SHP77 (cell line): ENCODE measurements at regions not wholly inside any gene's neighbourhood (a gene's known extent, or its start where the extent isn't known, plus 50 kb on each side); places are given as distances from the start of the nearest gene placed in this dataset.
A peak's percentile ranks its signal among the peaks of the same experiment; 100 is the strongest.

Experiments
- DNase-seq, 2 experiments: peaks; one replicate each; lab custom pipeline; 2025; lab: John Stamatoyannopoulos, UW

- peak in 1 of 2 experiments; percentile 19 for DNase-seq
Observed at GRCh38 chr12:111310076-111310870, 58.6 kb downstream of the PHETA1 start.

GRCh38 chr12:111309584-111309983, 59.3 kb downstream of the PHETA1 start:
- DNase-seq, result no peak

DNA sequence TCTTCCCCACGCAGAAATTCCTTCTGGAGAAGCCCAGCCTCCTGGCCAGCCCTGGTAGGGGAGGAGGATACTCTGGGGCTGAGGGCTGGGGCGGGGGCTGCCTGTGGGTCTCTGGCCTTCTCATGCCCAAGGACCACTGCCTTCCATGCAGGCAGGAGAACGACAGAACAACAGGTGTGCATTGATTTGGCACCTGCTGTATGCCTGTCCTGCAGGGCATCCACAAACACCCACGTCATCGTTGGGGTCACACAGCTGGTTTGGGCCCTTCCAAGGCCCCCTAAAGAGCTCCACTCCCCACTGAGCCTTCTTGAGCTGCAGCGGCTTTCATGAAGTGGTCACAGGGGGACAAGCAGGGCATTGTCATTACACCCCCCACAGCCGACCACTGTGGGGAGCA, 60.4 kb downstream of the PHETA1 start:
- no peak for DNase-seq

DNA sequence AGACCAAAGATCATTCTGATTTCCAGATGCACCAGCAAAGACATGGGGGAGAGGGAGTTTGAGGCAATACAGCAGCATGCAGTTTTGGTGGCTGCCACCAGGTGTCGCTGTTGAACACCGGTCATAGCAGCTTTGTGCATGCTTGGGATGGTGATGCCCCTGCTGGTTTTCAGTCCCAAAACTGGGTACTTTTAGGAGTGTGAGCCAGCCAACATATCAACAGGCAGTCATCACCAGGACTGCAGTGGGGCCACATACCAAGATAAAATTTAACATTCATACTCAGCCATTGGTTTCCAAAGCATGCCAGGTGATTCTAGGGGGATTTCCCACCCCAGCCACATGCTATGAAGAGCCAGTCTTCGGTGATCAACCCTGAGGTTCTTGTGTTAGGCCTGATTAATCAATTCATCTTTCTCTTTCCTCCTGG, 64.2 kb downstream of the PHETA1 start:
- DNase-seq, result no peak

DNA sequence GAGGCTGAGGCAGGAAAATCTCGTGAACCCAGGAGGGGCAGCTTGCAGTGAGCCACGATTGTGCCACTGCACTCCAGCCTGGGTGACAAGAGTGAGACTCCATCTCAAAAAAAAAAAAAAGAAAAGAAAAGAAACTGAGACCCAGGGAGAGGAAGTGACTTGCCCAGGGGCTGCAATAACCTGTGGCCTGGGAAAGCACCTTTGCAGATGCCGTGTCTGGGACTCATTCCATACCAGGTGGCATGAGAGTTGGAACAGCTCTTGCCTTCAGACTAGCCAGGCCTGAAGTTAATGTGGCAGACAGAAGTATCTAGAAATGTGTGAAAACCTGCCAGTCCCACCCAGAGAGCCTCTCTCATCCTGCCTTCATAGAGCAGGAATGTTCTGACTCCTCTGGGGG, 65.4 kb downstream of the PHETA1 start:
- DNase-seq, result no peak

DNA sequence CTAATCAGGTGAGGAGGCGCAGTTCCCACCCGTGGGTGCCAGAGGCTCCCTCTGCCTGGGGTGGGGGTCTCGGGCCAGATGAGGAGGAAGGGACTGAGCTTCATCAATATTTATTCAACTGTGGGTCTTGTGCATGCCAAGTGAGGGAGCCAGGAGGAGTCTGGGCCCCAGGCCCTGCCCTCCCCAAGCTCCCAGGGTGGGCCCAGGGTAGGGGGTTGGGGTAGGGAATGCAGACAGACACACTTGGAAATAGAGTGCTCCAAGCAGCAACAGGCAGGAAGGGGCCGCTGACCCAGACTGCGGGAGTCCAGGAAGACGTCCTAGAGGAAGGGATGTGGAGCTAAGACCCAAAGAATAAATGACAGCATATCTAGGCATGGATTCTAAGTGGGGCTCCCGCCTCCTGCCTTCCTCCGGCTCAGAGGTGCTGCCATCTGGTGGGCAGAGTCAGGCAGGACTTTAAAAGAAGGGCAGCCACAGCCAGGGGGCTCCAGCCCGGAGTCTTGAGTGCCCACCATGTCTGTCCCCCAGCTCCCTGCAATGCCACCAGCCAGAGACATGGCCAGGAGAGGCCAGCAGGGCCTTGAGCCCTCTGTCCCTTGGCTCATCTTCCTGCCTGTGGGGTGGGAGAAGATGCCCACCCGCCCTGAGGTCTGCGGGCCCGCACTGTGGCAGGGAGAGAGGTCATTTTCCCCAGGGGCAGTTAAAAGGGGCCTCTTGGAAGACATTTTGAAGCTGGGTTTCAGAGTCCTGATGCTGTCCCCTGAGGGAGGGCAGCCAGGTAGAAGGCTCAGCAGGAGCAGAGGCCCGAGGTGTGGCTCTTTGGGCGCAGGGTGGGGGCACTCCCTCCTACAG, 70.1 kb downstream of the PHETA1 start:
- peak; percentile 16 to 19 for DNase-seq

DNA sequence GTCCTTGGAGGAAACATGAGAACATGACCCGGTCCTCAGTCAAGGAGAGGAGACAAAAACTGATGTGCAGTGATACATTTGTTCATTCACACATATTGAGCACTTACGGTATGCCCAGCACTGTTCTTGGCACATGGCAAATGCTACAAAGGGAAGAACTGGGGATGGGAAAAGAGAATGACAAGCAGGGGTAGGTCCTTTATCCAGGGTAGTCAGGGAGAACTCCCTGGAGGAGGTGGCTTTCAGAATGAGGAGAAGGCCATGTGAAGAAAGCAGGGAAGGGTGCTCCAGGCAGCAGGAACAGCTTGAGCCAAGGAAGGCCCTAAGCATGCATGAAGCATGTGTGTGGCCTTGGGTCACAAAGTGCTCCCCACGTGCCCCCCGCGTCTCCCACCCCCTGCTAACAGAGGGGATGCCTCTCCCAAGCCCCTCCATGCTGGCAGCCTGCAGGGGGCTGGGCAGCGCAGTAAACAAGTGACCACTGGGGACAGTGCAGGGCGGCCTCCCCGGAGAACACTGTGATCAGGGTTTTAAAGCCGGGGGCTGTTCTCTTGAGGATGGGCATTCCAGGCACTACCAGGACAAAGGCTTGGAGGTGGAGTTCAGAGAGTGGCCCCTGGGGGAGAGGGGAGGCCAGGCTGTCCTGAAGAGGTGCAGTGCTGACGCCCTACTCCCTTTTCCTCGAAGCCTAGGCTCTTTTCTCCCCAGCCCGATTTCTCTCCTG, 71.0 kb downstream of the PHETA1 start:
- DNase-seq, result no peak

DNA sequence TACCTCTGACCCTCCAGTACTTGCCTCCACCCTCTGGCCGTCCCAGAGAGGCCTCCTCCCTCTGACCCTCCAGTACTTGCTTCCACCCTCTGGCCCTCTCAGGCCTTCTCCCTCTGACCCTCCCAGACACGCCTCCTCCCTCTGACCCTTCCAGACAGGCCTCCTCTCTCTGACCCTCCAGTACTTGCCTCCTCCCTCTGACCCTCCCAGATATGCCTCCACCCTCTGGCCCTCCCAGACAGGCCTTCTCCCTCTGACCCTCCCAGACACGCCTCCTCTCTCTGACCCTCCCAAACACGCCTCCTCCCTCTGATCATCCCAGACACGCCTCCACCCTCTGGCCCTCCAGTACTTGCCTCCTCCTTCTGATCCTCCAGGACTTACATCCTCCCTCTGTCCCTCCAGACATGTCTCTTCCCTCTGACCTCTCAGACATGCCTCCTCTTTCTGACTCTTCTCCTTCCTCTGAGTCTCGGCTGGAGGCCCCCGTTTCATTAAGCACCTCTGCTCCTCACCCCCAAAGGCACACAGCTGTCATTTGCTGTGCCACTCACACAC, 71.9 kb downstream of the PHETA1 start:
- no peak for DNase-seq

GRCh38 chr12:111295176-111295575, 73.7 kb downstream of the PHETA1 start:
- no peak for DNase-seq

- DNase-seq, result no peak
Observed at GRCh38 chr12:111293266-111294009, 75.5 kb downstream of the PHETA1 start.

- no peak for DNase-seq
Observed at GRCh38 chr12:111291357-111291756, 77.5 kb downstream of the PHETA1 start.

GRCh38 chr12:111288771-111289170, 80.1 kb downstream of the PHETA1 start:
- no peak for DNase-seq

- peak in 1 of 2 experiments; percentile 10 for DNase-seq
Observed at GRCh38 chr12:111287125-111287900, 81.6 kb downstream of the PHETA1 start.

- DNase-seq, result no peak
Observed at GRCh38 chr12:111285200-111285599, 83.7 kb downstream of the PHETA1 start.

- DNase-seq, result no peak
Observed at GRCh38 chr12:111284709-111285108, 84.2 kb downstream of the PHETA1 start.

- DNase-seq, result no peak
Observed at GRCh38 chr12:111283966-111284365, 84.9 kb downstream of the PHETA1 start.

DNA sequence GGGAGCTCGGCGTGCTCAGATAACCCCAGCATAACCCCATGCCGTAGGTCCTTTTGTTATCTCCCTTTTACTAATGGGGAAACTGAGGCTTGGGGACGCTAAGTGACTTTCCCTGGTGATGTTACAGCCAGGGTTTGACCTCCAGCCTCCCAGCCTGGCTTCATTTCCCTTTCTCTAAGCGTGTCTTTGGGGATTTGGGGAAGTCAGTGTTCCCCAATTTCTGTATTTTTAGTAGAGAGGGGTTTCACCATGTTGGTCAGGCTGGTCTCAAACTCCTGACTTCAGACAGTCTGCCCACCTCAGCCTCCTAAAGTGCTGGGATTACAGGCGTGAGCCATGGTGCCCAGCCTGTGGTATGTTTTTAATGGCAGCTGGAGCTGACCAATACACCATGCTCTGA, 85.4 kb downstream of the PHETA1 start:
- no peak for DNase-seq

- DNase-seq, result no peak
Observed at GRCh38 chr12:111277570-111277969, 91.3 kb downstream of the PHETA1 start.

- no peak for DNase-seq
Observed at GRCh38 chr12:111276146-111276545, 92.7 kb downstream of the PHETA1 start.

GRCh38 chr12:111275308-111275707, 93.6 kb downstream of the PHETA1 start:
- no peak for DNase-seq

DNA sequence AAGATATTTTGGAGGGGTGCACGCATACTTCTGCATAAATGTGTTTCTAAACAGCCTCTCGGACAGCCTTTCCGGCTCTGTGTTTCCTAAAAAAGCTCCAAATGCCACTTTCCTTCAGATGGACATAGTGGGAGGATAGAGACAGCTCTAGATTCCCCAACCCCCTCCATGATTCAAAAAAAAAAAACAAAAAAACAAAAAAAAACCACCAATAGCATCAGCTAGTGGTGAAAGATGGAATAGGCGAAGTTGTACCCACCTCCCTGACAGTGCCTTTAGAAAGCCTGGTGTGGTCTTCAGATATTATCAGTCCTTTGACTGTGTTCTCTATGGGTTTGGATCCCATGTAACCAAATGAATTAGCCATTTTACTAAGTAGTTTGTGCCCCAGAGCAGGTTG, 94.1 kb downstream of the PHETA1 start:
- no peak for DNase-seq
